WTC11 (cell line): ENCODE measurements at regions not wholly inside any gene's neighbourhood (a gene's known extent, or its start where the extent isn't known, plus 50 kb on each side); places are given as distances from the start of the nearest gene placed in this dataset.

ENCODE experiments used
- ATAC-seq: fragments of 200-7000 bp; cut with Tn5 transposase; 2 replicates; pipeline ENCODE4 v1.10.0; 2021; ENCODE audit warnings: mild to moderate bottlenecking, moderate library complexity
- CTCF ChIA-PET: fragments of 300-600 bp; sonication (Branson Sonifier 250); formaldehyde crosslinking; loops from one replicate; lab custom pipeline; 2021; ENCODE audit warnings: antibody characterized with exemption; lab: Charles Lee
- POLR2A ChIA-PET: fragments of 350-600 bp; sonication (Branson Sonifier 250); formaldehyde crosslinking; loops from one replicate; lab custom pipeline; 2021; ENCODE audit warnings: antibody characterized with exemption; lab: Charles Lee
- DNase-seq: peaks from one replicate; pipeline ENCODE4 v3.0.0; 2021; ENCODE audit warnings: low spot score
- H3K27ac Mint-ChIP-seq: 2 replicates; pipeline ENCODE4 v1.8.0; 2021; ENCODE audit warnings: mixed read lengths
- H3K27me3 Mint-ChIP-seq: 2 replicates; pipeline ENCODE4 v1.8.0; 2021; ENCODE audit warnings: low read depth, mild to moderate bottlenecking, moderate library complexity, mixed read lengths
- H3K36me3 Mint-ChIP-seq: 2 replicates; pipeline ENCODE4 v1.8.0; 2021; ENCODE audit warnings: mixed read lengths
- H3K4me1 Mint-ChIP-seq: 2 replicates; pipeline ENCODE4 v1.8.0; 2022; ENCODE audit warnings: mixed read lengths
- H3K4me3 Mint-ChIP-seq: 2 replicates; pipeline ENCODE4 v1.8.0; 2021; ENCODE audit warnings: mild to moderate bottlenecking, moderate library complexity, mixed read lengths
- H3K9me3 Mint-ChIP-seq: 2 replicates; pipeline ENCODE4 v1.8.0; 2021; ENCODE audit warnings: mixed read lengths
- CDX4 ChIP-seq: fragments of 250-450 bp; sonication (Bioruptor Pico); IDR thresholded peaks from 2 replicates; pipeline ENCODE4 v1.9.0; 2021; ENCODE audit warnings: moderate library complexity, mild to moderate bottlenecking, inconsistent platforms, borderline replicate concordance
- E2F1 ChIP-seq: sonication (generic); formaldehyde crosslinking; IDR thresholded peaks from 2 replicates; pipeline ENCODE4 v1.8.0; 2022; ENCODE audit warnings: mild to moderate bottlenecking, missing genetic modification reagents
- ELF4 ChIP-seq: sonication (generic); formaldehyde crosslinking; IDR thresholded peaks from 2 replicates; pipeline ENCODE4 v1.8.1; 2022; ENCODE audit warnings: low read depth, mild to moderate bottlenecking, moderate library complexity, missing genetic modification reagents
- EMX1 ChIP-seq: fragments of 250-450 bp; sonication (Bioruptor Pico); IDR thresholded peaks from 2 replicates; pipeline ENCODE4 v1.8.0; 2021; ENCODE audit warnings: mild to moderate bottlenecking
- FOXJ3 ChIP-seq: sonication (generic); formaldehyde crosslinking; IDR thresholded peaks from 2 replicates; pipeline ENCODE4 v1.9.0; 2021; ENCODE audit warnings: missing genetic modification reagents, mild to moderate bottlenecking, borderline replicate concordance
- GABPB1 ChIP-seq: sonication (generic); formaldehyde crosslinking; IDR thresholded peaks from 2 replicates; pipeline ENCODE4 v1.8.1; 2023; ENCODE audit warnings: mild to moderate bottlenecking, missing genetic modification reagents
- GRHL2 ChIP-seq: fragments of 250-450 bp; sonication (Bioruptor Pico); IDR thresholded peaks from 2 replicates; pipeline ENCODE4 v1.8.0; 2022; ENCODE audit warnings: mild to moderate bottlenecking, moderate library complexity; ENCODE audit not compliant: insufficient replicate concordance, severe bottlenecking
- MXD4 ChIP-seq: fragments of 250-450 bp; sonication (Bioruptor Pico); IDR thresholded peaks from 2 replicates; pipeline ENCODE4 v1.8.0; 2021; ENCODE audit warnings: mild to moderate bottlenecking, moderate library complexity, borderline replicate concordance
- NR1H2 ChIP-seq: sonication (generic); formaldehyde crosslinking; IDR thresholded peaks from 2 replicates; pipeline ENCODE4 v1.9.0; 2021; ENCODE audit warnings: mild to moderate bottlenecking, moderate library complexity, missing genetic modification reagents
- NR2C2 ChIP-seq: sonication (generic); formaldehyde crosslinking; IDR thresholded peaks from 2 replicates; pipeline ENCODE4 v1.8.0; 2022; ENCODE audit warnings: mild to moderate bottlenecking, missing genetic modification reagents
- PRRX2 ChIP-seq: fragments of 250-450 bp; sonication (Bioruptor Pico); IDR thresholded peaks from 2 replicates; pipeline ENCODE4 v1.8.0; 2021; ENCODE audit warnings: mild to moderate bottlenecking
- SMAD3 ChIP-seq: sonication (generic); formaldehyde crosslinking; IDR thresholded peaks from 2 replicates; pipeline ENCODE4 v1.8.0; 2022; ENCODE audit warnings: missing genetic modification reagents, mild to moderate bottlenecking, borderline replicate concordance
- SP1 ChIP-seq: sonication (generic); formaldehyde crosslinking; conservative IDR thresholded peaks from 2 replicates; pipeline ENCODE4 v1.8.1; 2022; ENCODE audit warnings: missing genetic modification reagents
- TEAD4 ChIP-seq: sonication (generic); formaldehyde crosslinking; IDR thresholded peaks from 2 replicates; pipeline ENCODE4 v1.8.0; 2022; ENCODE audit warnings: mild to moderate bottlenecking, missing genetic modification reagents
- TP53 ChIP-seq: sonication (generic); formaldehyde crosslinking; IDR thresholded peaks from 2 replicates; pipeline ENCODE4 v1.8.1; 2023; ENCODE audit warnings: mild to moderate bottlenecking, missing genetic modification reagents
- ZMAT4 ChIP-seq: fragments of 250-450 bp; sonication (Bioruptor Pico); IDR thresholded peaks from 2 replicates; pipeline ENCODE4 v1.9.0; 2021; ENCODE audit warnings: mild to moderate bottlenecking
- ZNF281 ChIP-seq: sonication (generic); formaldehyde crosslinking; IDR thresholded peaks from 2 replicates; pipeline ENCODE4 v1.8.0; 2023; ENCODE audit warnings: mild to moderate bottlenecking, missing genetic modification reagents
- ZNF425 ChIP-seq: fragments of 250-450 bp; sonication (Bioruptor Pico); conservative IDR thresholded peaks from 2 replicates; pipeline ENCODE4 v1.9.0; 2021; ENCODE audit warnings: mild to moderate bottlenecking

- TF ChIP-seq ZMAT4 (no peak), GRHL2 (CRISPR knock-in tag) (no peak), GABPB1 (CRISPR knock-in tag) (no peak), NR1H2 (CRISPR knock-in tag) (no peak), MXD4 (no peak), PRRX2 (CRISPR knock-in tag) (no peak)
Measured at GRCh38 chr2:51921076-51921475, 889.1 kb upstream of the NRXN1 start (continued).

GRCh38 chr2:51920509-51920908, 888.6 kb upstream of the NRXN1 start:
- TF ChIP-seq ELF4 (no peak), ZNF281 (CRISPR knock-in tag) (no peak), TEAD4 (CRISPR knock-in tag) (no peak), EMX1 (no peak), SP1 (CRISPR knock-in tag) (no peak), FOXJ3 (no peak), NR2C2 (no peak)
- Mint-ChIP-seq H3K4me3 (no peak overlapping the region), H3K27me3 (no peaks in the 10 kb centered on the region), H3K36me3 (peaks cover 17% of the 10 kb centered on the region), H3K4me1 (no peaks in the 10 kb centered on the region), H3K27ac (no peak overlapping the region), H3K9me3 (peaks cover 35% of the 10 kb centered on the region)
- CTCF ChIA-PET = no interaction called here
- DNase-seq (no peak), ATAC-seq (no peak)
- POLR2A ChIA-PET = no interaction called here

- no peaks in the 10 kb centered on the region for H3K27me3 Mint-ChIP-seq
- TF ChIP-seq CDX4 = no peak
- TF ChIP-seq E2F1 (CRISPR knock-in tag) = no peak
- no peak for TF ChIP-seq ZNF425 (CRISPR knock-in tag)
- TF ChIP-seq EMX1 = no peak
- no peak for TF ChIP-seq TP53
- no peak for TF ChIP-seq SMAD3 (CRISPR knock-in tag)
- no peak for ATAC-seq
- no peak overlapping the region for H3K4me3 Mint-ChIP-seq
- H3K27ac Mint-ChIP-seq = no peak overlapping the region
- ChIA-PET CTCF (no interaction called here), POLR2A (no interaction called here)
- no peaks in the 10 kb centered on the region for H3K4me1 Mint-ChIP-seq
- H3K9me3 Mint-ChIP-seq = peaks cover 39% of the 10 kb centered on the region
- H3K36me3 Mint-ChIP-seq = peaks cover 18% of the 10 kb centered on the region
- no peak for DNase-seq
Measured at GRCh38 chr2:51919395-51919794, 887.5 kb upstream of the NRXN1 start.
